SK-N-SH (cell line): ENCODE measurements at regions not wholly inside any gene's neighbourhood (a gene's known extent, or its start where the extent isn't known, plus 50 kb on each side); places are given as distances from the start of the nearest gene placed in this dataset.

Source experiments
- CTCF ChIA-PET: fragments of 300-600, 350-600 bp; formaldehyde crosslinking; extraction: SDS; loops from one replicate; lab custom pipeline; 2021; lab: Yijun Ruan, JAX
- POLR2A ChIA-PET: fragments of 350-600 bp; sonication (Branson Sonifier 250); formaldehyde crosslinking; extraction: SDS; loops from one replicate; lab custom pipeline; 2020; ENCODE audit warnings: antibody characterized with exemption, inconsistent platforms; lab: Yijun Ruan, JAX
- DNase-seq: peaks from one replicate; pipeline ENCODE4 v3.0.0; 2012
- H2AFZ ChIP-seq: fragments of 200-600 bp; sonication (generic); 2 replicates; pipeline ENCODE4 v1.8.1; 2016; ENCODE audit warnings: antibody characterized with exemption, mild to moderate bottlenecking, low read depth
- H3F3A ChIP-seq: fragments of 200-600 bp; sonication (generic); replicated peaks from 2 replicates; pipeline ENCODE3; 2016; ENCODE audit warnings: antibody characterized with exemption, mild to moderate bottlenecking; ENCODE audit not compliant: insufficient read depth
- H3K27ac ChIP-seq, 2 experiments: fragments of 200-500 bp in 1 of 2; fragments of 200-600 bp in 1 of 2; sonication (Bioruptor generic) in 1 of 2; sonication (generic), shearing (Covaris generic) in 1 of 2; 2 replicates each; pipeline versions ENCODE4 v1.5.1 to v1.6.1; 2014 to 2016; ENCODE audit warnings: low read depth in 2 of 2, inconsistent platforms in 1 of 2, low read length in 1 of 2, mild to moderate bottlenecking in 1 of 2, mixed read lengths in 1 of 2
- H3K27me3 ChIP-seq: fragments of 200-600 bp; sonication (generic), shearing (Covaris generic); 2 replicates; pipeline ENCODE4 v1.6.1; 2016; ENCODE audit warnings: mixed run types; ENCODE audit not compliant: insufficient read depth
- H3K36me3 ChIP-seq, 2 experiments: fragments of 200-500 bp in 1 of 2; fragments of 200-600 bp in 1 of 2; sonication (Bioruptor generic) in 1 of 2; sonication (generic) in 1 of 2; replicated peaks in 1 of 2; 2 replicates each; pipeline versions ENCODE3 to v1.5.1; 2014 to 2016; ENCODE audit warnings: low read length in 1 of 2, mild to moderate bottlenecking in 1 of 2; ENCODE audit not compliant: insufficient read depth in 2 of 2, control insufficient read depth in 1 of 2
- H3K4me1 ChIP-seq, 2 experiments: fragments of 200-500 bp in 1 of 2; fragments of 200-600 bp in 1 of 2; sonication (Bioruptor generic) in 1 of 2; sonication (generic), shearing (Covaris generic) in 1 of 2; 2 replicates each; pipeline versions ENCODE4 v1.5.1 to v1.6.1; 2014 to 2016; ENCODE audit warnings: low read depth in 1 of 2, low read length in 1 of 2, mixed run types in 1 of 2; ENCODE audit not compliant: insufficient read depth in 2 of 2, control insufficient read depth in 1 of 2
- H3K4me2 ChIP-seq: fragments of 200-600 bp; sonication (generic), shearing (Covaris generic); 2 replicates; pipeline ENCODE4 v1.6.1; 2017; ENCODE audit warnings: mixed run types
- H3K4me3 ChIP-seq, 2 experiments: fragments of 200-500 bp in 1 of 2; fragments of 200-600 bp in 1 of 2; sonication (Bioruptor generic) in 1 of 2; sonication (generic), shearing (Covaris generic) in 1 of 2; 2 replicates each; pipeline versions ENCODE4 v1.5.1 to v1.8.1; 2014 to 2016; ENCODE audit warnings: low read depth in 2 of 2, inconsistent platforms in 1 of 2, low read length in 1 of 2, mild to moderate bottlenecking in 1 of 2, mixed read lengths in 1 of 2, moderate library complexity in 1 of 2
- H3K79me2 ChIP-seq: fragments of 200-600 bp; sonication (generic); 2 replicates; pipeline ENCODE4 v1.8.1; 2017; ENCODE audit warnings: mild to moderate bottlenecking; ENCODE audit not compliant: insufficient read depth
- H3K9ac ChIP-seq: fragments of 200-600 bp; sonication (generic); 2 replicates; pipeline ENCODE4 v1.6.1; 2017; ENCODE audit warnings: mixed run types
- H3K9me2 ChIP-seq: fragments of 200-600 bp; sonication (generic); 2 replicates; pipeline ENCODE4 v1.6.1; 2017; ENCODE audit warnings: mixed run types
- H3K9me3 ChIP-seq: fragments of 200-600 bp; sonication (generic); 2 replicates; pipeline ENCODE4 v1.6.1; 2017; ENCODE audit warnings: mixed run types, mild to moderate bottlenecking, moderate library complexity
- H4K20me1 ChIP-seq: fragments of 200-600 bp; sonication (generic); 2 replicates; pipeline ENCODE4 v1.6.1; 2017; ENCODE audit warnings: mild to moderate bottlenecking, mixed run types; ENCODE audit not compliant: insufficient read depth
- ELF1 ChIP-seq: IDR thresholded peaks from 2 replicates; pipeline ENCODE4 v1.4.0; 2012
- EP300 ChIP-seq, 2 experiments: IDR thresholded peaks; 2 replicates each; pipeline versions ENCODE4 v1.4.0 to v1.6.1; 2012; ENCODE audit warnings: borderline replicate concordance in 1 of 2, low read depth in 1 of 2, low read length in 1 of 2
- FOXM1 ChIP-seq: IDR thresholded peaks from 2 replicates; pipeline ENCODE4 v1.4.0; 2012; ENCODE audit warnings: low read depth, mild to moderate bottlenecking
- JUND ChIP-seq: IDR thresholded peaks from 2 replicates; pipeline ENCODE4 v1.4.0; 2012
- RAD21 ChIP-seq: IDR thresholded peaks from 2 replicates; pipeline ENCODE4 v1.6.1; 2012; ENCODE audit warnings: mild to moderate bottlenecking, low read length
- RCOR1 ChIP-seq: fragments of 150-350 bp; IDR thresholded peaks from 2 replicates; pipeline ENCODE4 v1.6.1; 2017; ENCODE audit warnings: antibody characterized with exemption, low read length
- TAF1 ChIP-seq: IDR thresholded peaks from 2 replicates; pipeline ENCODE4 v1.6.1; 2012; ENCODE audit warnings: low read depth, mild to moderate bottlenecking, low read length, moderate library complexity, borderline replicate concordance
- YY1 ChIP-seq: IDR thresholded peaks from 2 replicates; pipeline ENCODE4 v1.4.0; 2012; ENCODE audit warnings: low read depth, mild to moderate bottlenecking
- WGBS: methylation state at CpG from one replicate; pipeline ENCODE4 v1.1.6; 2017; ENCODE audit warnings: low lambda C conversion rate; 5-methylcytosine and 5-hydroxymethylcytosine counted together
- TF ChIP-seq, protein P1 (sequence below): fragments of 150-350 bp; IDR thresholded peaks from 2 replicates; pipeline ENCODE4 v1.6.1; 2016; ENCODE audit warnings: mild to moderate bottlenecking, low read depth, low read length
- TF ChIP-seq, protein P2 (sequence below): IDR thresholded peaks from 2 replicates; pipeline ENCODE4 v1.6.1; 2012; ENCODE audit warnings: mild to moderate bottlenecking, low read depth, low read length, moderate library complexity
- TF ChIP-seq, protein P3 (sequence below): IDR thresholded peaks from 2 replicates; pipeline ENCODE4 v1.4.0; 2012; ENCODE audit warnings: low read depth
- TF ChIP-seq, protein P4 (sequence below): IDR thresholded peaks from 2 replicates; pipeline ENCODE4 v1.4.0; 2012; ENCODE audit warnings: low read depth, borderline replicate concordance

DNA sequence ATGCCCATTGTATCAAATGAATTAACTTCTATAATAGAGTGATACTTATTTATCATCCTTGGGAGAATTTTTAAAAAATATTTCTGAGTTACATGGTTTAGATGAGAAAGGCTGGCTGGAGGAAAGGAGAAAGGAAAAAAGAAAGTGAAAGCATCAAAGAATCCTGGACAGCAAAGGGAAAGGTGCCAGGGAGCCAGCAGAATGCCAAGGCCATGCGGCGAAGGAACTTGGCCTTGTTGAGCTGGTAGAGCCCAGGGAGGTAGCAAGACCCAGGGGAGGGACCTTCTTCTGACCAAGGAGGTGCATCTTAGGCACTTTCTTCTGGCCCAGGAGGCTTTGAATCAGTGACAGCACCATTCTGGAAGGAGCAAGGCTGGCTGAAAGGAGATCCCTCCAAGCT lies 240.5 kb downstream of the ENC1 start:
- no peak overlapping the region for H2AFZ ChIP-seq
- POLR2A ChIA-PET, result no interaction called here
- DNase-seq, result no peak

More for the DNA sequence above, 240.5 kb downstream of the ENC1 start:
- 98% methylated on average over 2 of the region's 2 CpGs for WGBS
- Histone ChIP-seq H3K4me3 (no peak overlapping the region), H3K4me2 (no peak overlapping the region), H3K9me2 (no peaks in the 10 kb centered on the region), H4K20me1 (no peaks in the 10 kb centered on the region), H3F3A (no peaks in the 10 kb centered on the region), H3K9ac (no peak overlapping the region), H3K79me2 (no peaks in the 10 kb centered on the region), H3K27ac (no peak overlapping the region), H3K27me3 (no peaks in the 10 kb centered on the region), H3K9me3 (no peaks in the 10 kb centered on the region), H3K4me1 (no peaks in the 10 kb centered on the region; a peak in 1 of 4 replicates), H3K36me3 (no peaks in the 10 kb centered on the region)
- CTCF ChIA-PET, result no interaction called here
- TF ChIP-seq, protein P1, sequence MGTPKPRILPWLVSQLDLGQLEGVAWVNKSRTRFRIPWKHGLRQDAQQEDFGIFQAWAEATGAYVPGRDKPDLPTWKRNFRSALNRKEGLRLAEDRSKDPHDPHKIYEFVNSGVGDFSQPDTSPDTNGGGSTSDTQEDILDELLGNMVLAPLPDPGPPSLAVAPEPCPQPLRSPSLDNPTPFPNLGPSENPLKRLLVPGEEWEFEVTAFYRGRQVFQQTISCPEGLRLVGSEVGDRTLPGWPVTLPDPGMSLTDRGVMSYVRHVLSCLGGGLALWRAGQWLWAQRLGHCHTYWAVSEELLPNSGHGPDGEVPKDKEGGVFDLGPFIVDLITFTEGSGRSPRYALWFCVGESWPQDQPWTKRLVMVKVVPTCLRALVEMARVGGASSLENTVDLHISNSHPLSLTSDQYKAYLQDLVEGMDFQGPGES, result no peak
- TF ChIP-seq TAF1 (no peak), ELF1 (no peak), RAD21 (no peak), EP300 (IDR thresholded peaks at IDR 0.05; ENCODE audit: borderline replicate concordance in 1 of 2, low read depth in 1 of 2, low read length in 1 of 2) (no peak), FOXM1 (no peak), JUND (no peak), YY1 (no peak), RCOR1 (no peak)
- TF ChIP-seq, protein P2, sequence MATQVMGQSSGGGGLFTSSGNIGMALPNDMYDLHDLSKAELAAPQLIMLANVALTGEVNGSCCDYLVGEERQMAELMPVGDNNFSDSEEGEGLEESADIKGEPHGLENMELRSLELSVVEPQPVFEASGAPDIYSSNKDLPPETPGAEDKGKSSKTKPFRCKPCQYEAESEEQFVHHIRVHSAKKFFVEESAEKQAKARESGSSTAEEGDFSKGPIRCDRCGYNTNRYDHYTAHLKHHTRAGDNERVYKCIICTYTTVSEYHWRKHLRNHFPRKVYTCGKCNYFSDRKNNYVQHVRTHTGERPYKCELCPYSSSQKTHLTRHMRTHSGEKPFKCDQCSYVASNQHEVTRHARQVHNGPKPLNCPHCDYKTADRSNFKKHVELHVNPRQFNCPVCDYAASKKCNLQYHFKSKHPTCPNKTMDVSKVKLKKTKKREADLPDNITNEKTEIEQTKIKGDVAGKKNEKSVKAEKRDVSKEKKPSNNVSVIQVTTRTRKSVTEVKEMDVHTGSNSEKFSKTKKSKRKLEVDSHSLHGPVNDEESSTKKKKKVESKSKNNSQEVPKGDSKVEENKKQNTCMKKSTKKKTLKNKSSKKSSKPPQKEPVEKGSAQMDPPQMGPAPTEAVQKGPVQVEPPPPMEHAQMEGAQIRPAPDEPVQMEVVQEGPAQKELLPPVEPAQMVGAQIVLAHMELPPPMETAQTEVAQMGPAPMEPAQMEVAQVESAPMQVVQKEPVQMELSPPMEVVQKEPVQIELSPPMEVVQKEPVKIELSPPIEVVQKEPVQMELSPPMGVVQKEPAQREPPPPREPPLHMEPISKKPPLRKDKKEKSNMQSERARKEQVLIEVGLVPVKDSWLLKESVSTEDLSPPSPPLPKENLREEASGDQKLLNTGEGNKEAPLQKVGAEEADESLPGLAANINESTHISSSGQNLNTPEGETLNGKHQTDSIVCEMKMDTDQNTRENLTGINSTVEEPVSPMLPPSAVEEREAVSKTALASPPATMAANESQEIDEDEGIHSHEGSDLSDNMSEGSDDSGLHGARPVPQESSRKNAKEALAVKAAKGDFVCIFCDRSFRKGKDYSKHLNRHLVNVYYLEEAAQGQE, result no peak
- TF ChIP-seq, protein P3, sequence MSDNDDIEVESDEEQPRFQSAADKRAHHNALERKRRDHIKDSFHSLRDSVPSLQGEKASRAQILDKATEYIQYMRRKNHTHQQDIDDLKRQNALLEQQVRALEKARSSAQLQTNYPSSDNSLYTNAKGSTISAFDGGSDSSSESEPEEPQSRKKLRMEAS, result no peak
- TF ChIP-seq, protein P4, sequence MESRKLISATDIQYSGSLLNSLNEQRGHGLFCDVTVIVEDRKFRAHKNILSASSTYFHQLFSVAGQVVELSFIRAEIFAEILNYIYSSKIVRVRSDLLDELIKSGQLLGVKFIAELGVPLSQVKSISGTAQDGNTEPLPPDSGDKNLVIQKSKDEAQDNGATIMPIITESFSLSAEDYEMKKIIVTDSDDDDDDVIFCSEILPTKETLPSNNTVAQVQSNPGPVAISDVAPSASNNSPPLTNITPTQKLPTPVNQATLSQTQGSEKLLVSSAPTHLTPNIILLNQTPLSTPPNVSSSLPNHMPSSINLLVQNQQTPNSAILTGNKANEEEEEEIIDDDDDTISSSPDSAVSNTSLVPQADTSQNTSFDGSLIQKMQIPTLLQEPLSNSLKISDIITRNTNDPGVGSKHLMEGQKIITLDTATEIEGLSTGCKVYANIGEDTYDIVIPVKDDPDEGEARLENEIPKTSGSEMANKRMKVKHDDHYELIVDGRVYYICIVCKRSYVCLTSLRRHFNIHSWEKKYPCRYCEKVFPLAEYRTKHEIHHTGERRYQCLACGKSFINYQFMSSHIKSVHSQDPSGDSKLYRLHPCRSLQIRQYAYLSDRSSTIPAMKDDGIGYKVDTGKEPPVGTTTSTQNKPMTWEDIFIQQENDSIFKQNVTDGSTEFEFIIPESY, result no peak
